B cell (primary cell): ENCODE measurements at regions not wholly inside any gene's neighbourhood (a gene's known extent, or its start where the extent isn't known, plus 50 kb on each side); places are given as distances from the start of the nearest gene placed in this dataset.

Experiments used
- CTCF ChIP-seq: fragments of 200-600 bp; IDR thresholded peaks from one replicate; pipeline ENCODE4 v1.8.0; 2022; ENCODE audit warnings: antibody characterized with exemption, mild to moderate bottlenecking
- EZH2 ChIP-seq: IDR thresholded peaks from 2 replicates; pipeline ENCODE4 v1.6.1; 2012; ENCODE audit warnings: borderline replicate concordance, low read depth, mild to moderate bottlenecking, moderate library complexity, low read length; ENCODE audit not compliant: insufficient read depth, poor library complexity, severe bottlenecking

GRCh38 chr12:9345171-9345570, 137.0 kb upstream of the PZP start:
- TF ChIP-seq CTCF: no peak
- TF ChIP-seq EZH2: no peak
